CD14-positive monocyte (primary cell): ENCODE measurements at regions not wholly inside any gene's neighbourhood (a gene's known extent, or its start where the extent isn't known, plus 50 kb on each side); places are given as distances from the start of the nearest gene placed in this dataset.

Experiments used
- DNase-seq, 3 donors: peaks; one replicate each; pipeline ENCODE4 v3.0.0-alpha.2; 2011 to 2022
- H2AFZ ChIP-seq: 2 replicates; pipeline ENCODE4 v1.6.0; 2012; ENCODE audit warnings: mild to moderate bottlenecking, low read depth, low read length, inconsistent platforms; ENCODE audit not compliant: insufficient read depth, poor library complexity, severe bottlenecking
- H3K27ac ChIP-seq, 2 donors: 1 replicate in 1 of 2; 2 replicates in 1 of 2; pipeline ENCODE4 v1.5.1; 2012 to 2013; ENCODE audit warnings: low read length in 2 of 2, control low read depth in 1 of 2, inconsistent platforms in 1 of 2, low read depth in 1 of 2, mild to moderate bottlenecking in 1 of 2
- H3K27me3 ChIP-seq, 2 donors: one replicate each; pipeline versions ENCODE4 v1.6.0 to v1.6.1; 2011 to 2013; ENCODE audit warnings: low read length in 2 of 2; ENCODE audit not compliant: control insufficient read depth in 2 of 2, insufficient read depth in 2 of 2
- H3K36me3 ChIP-seq, 2 donors: replicated peaks in 1 of 2; 1 replicate in 1 of 2; 2 replicates in 1 of 2; pipeline versions ENCODE4 v1.5.1 to v1.6.1; 2012 to 2013; ENCODE audit warnings: low read length in 2 of 2, control low read depth in 1 of 2, inconsistent platforms in 1 of 2, mild to moderate bottlenecking in 1 of 2; ENCODE audit not compliant: insufficient read depth in 2 of 2, control insufficient read depth in 1 of 2
- H3K4me1 ChIP-seq, 2 donors: 1 replicate in 1 of 2; 2 replicates in 1 of 2; pipeline versions ENCODE4 v1.5.1 to v1.6.1; 2012 to 2013; ENCODE audit warnings: low read length in 2 of 2, control low read depth in 1 of 2, inconsistent platforms in 1 of 2, mild to moderate bottlenecking in 1 of 2, moderate library complexity in 1 of 2; ENCODE audit not compliant: insufficient read depth in 2 of 2, control insufficient read depth in 1 of 2
- H3K4me2 ChIP-seq: replicated peaks from 2 replicates; pipeline ENCODE3; 2012; ENCODE audit warnings: low read length, moderate library complexity, mild to moderate bottlenecking; ENCODE audit not compliant: poor library complexity, severe bottlenecking; ENCODE audit errors: extremely low read depth
- H3K4me3 ChIP-seq, 3 experiments: fragments of 200-600 bp in 1 of 3; sonication (generic) in 1 of 3; replicated peaks in 1 of 3; 1 replicate in 2 of 3; 2 replicates in 1 of 3; pipeline ENCODE4 v1.5.1; 2011 to 2013; ENCODE audit warnings: low read length in 3 of 3, mild to moderate bottlenecking in 3 of 3, control low read depth in 2 of 3, low read depth in 2 of 3, inconsistent platforms in 1 of 3, moderate library complexity in 1 of 3
- H3K79me2 ChIP-seq: 2 replicates; pipeline ENCODE4 v1.6.0; 2012; ENCODE audit warnings: mild to moderate bottlenecking, control low read depth, inconsistent platforms, low read length, moderate library complexity; ENCODE audit not compliant: insufficient read depth
- H3K9ac ChIP-seq: 2 replicates; pipeline ENCODE4 v1.6.0; 2017; ENCODE audit warnings: low read length, mild to moderate bottlenecking; ENCODE audit not compliant: insufficient read depth, poor library complexity, severe bottlenecking
- H3K9me3 ChIP-seq, 2 donors: replicated peaks in 1 of 2; 1 replicate in 1 of 2; 2 replicates in 1 of 2; pipeline versions ENCODE4 v1.5.1 to v1.6.1; 2012 to 2013; ENCODE audit warnings: low read length in 2 of 2, control low read depth in 1 of 2; ENCODE audit not compliant: control insufficient read depth in 1 of 2, insufficient read depth in 1 of 2
- H4K20me1 ChIP-seq: 2 replicates; pipeline ENCODE4 v1.6.0; 2012; ENCODE audit warnings: mild to moderate bottlenecking, low read length, control low read depth, moderate library complexity; ENCODE audit not compliant: insufficient read depth
- H3K27ac Mint-ChIP-seq, 7 donors: one replicate each; pipeline ENCODE4 v1.8.0; 2020; ENCODE audit warnings: mild to moderate bottlenecking in 7 of 7, mixed read lengths in 7 of 7, moderate library complexity in 6 of 7, inconsistent platforms in 2 of 7
- H3K27me3 Mint-ChIP-seq, 3 donors: one replicate each; pipeline ENCODE4 v1.8.0; 2021 to 2022; ENCODE audit warnings: low read depth in 3 of 3, mild to moderate bottlenecking in 3 of 3, mixed read lengths in 3 of 3, moderate library complexity in 3 of 3, inconsistent platforms in 1 of 3
- H3K36me3 Mint-ChIP-seq, 2 donors: one replicate each; pipeline ENCODE4 v1.8.0; 2020; ENCODE audit warnings: mixed read lengths in 2 of 2, inconsistent platforms in 1 of 2, mild to moderate bottlenecking in 1 of 2
- H3K4me1 Mint-ChIP-seq: one replicate; pipeline ENCODE4 v1.8.0; 2020; ENCODE audit warnings: mild to moderate bottlenecking, mixed read lengths
- H3K4me3 Mint-ChIP-seq, 2 donors: one replicate each; pipeline ENCODE4 v1.8.0; 2020; ENCODE audit warnings: mild to moderate bottlenecking in 2 of 2, mixed read lengths in 2 of 2, moderate library complexity in 1 of 2
- H3K9me3 Mint-ChIP-seq, 7 donors: one replicate each; pipeline ENCODE4 v1.8.0; 2020 to 2022; ENCODE audit warnings: mixed read lengths in 7 of 7, mild to moderate bottlenecking in 6 of 7, moderate library complexity in 6 of 7, inconsistent platforms in 2 of 7
- WGBS: methylation state at CpG from one replicate; pipeline ENCODE4 v1.1.5; 2013; ENCODE audit warnings: missing lambda C conversion rate; ENCODE audit not compliant: insufficient coverage; 5-methylcytosine and 5-hydroxymethylcytosine counted together
- intact Hi-C, 2 donors: fragments of 100-400 bp; cut with micrococcal nuclease; formaldehyde crosslinking; loops; one replicate each; pipeline versions ENCODE4 v1.15.0 to v1.15.1; 2023
- TF ChIP-seq, protein P1 (sequence below): fragments of 200-600 bp; IDR thresholded peaks from one replicate; pipeline ENCODE4 v1.8.0; 2022; ENCODE audit warnings: antibody characterized with exemption, mild to moderate bottlenecking

- peak overlapping the region in 1 of 2 donors; percentile 29 for H3K27ac ChIP-seq
- intact Hi-C loops, result no loop called here
- H3K4me3 Mint-ChIP-seq, result peak overlapping the region; percentile 9 to 85
- H3K9ac ChIP-seq, result no peak overlapping the region
- peaks cover 0 to 2% (median 0%) of the 10 kb centered on the region in 3 donors for H3K27me3 Mint-ChIP-seq
- H3K79me2 ChIP-seq, result no peaks in the 10 kb centered on the region
- peak overlapping the region in 2 of 3 experiments; percentile 20 to 48 for H3K4me3 ChIP-seq
- no peaks in the 10 kb centered on the region for H3K9me3 ChIP-seq
- 0% methylated on average over 2 of the region's 2 CpGs for WGBS
- no peak overlapping the region for H2AFZ ChIP-seq
- peaks cover 16% of the 10 kb centered on the region for H3K4me1 Mint-ChIP-seq
- TF ChIP-seq, protein P1, sequence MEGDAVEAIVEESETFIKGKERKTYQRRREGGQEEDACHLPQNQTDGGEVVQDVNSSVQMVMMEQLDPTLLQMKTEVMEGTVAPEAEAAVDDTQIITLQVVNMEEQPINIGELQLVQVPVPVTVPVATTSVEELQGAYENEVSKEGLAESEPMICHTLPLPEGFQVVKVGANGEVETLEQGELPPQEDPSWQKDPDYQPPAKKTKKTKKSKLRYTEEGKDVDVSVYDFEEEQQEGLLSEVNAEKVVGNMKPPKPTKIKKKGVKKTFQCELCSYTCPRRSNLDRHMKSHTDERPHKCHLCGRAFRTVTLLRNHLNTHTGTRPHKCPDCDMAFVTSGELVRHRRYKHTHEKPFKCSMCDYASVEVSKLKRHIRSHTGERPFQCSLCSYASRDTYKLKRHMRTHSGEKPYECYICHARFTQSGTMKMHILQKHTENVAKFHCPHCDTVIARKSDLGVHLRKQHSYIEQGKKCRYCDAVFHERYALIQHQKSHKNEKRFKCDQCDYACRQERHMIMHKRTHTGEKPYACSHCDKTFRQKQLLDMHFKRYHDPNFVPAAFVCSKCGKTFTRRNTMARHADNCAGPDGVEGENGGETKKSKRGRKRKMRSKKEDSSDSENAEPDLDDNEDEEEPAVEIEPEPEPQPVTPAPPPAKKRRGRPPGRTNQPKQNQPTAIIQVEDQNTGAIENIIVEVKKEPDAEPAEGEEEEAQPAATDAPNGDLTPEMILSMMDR, result no peak
- H3K36me3 Mint-ChIP-seq, result no peaks in the 10 kb centered on the region
- H3K36me3 ChIP-seq, result no peaks in the 10 kb centered on the region
- peaks cover 0 to 1% (median 0%) of the 10 kb centered on the region in 7 donors for H3K9me3 Mint-ChIP-seq
- H3K4me1 ChIP-seq, result peaks cover 9 to 12% of the 10 kb centered on the region in 2 donors
- H3K4me2 ChIP-seq, result peak overlapping the region; percentile 64
- H3K27me3 ChIP-seq, result no peaks in the 10 kb centered on the region
- peak; percentile 11 to 22 (median 12) for DNase-seq
- peak overlapping the region; percentile 10 to 79 (median 60) for H3K27ac Mint-ChIP-seq
- no peaks in the 10 kb centered on the region for H4K20me1 ChIP-seq
Measured at GRCh38 chr1:172900376-172900997, 150.3 kb downstream of the TNFSF18 start.

DNA sequence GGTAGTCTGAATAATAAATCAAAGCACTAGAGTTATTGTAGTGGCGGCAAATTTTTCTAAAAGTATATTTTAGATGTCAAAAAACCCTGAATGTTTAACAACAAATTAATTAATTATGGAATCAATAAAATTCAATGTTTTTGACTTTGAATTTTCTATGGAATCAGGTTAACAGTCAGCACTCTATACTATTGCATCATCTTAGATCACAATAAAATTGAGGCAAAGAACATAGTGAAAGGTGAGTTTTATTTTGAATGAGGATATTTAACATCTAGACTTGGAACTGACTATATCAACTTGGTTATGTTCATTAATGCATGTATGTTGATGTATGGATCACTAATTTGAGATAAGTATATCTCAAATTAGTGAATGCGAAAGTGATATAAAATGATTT lies 148.5 kb downstream of the TNFSF18 start:
- Histone ChIP-seq H2AFZ (no peak overlapping the region), H3K9ac (no peak overlapping the region), H4K20me1 (no peaks in the 10 kb centered on the region), H3K27ac (no peak overlapping the region), H3K4me1 (peaks cover 9 to 12% of the 10 kb centered on the region in 2 donors), H3K9me3 (no peaks in the 10 kb centered on the region), H3K4me2 (no peak overlapping the region), H3K27me3 (no peaks in the 10 kb centered on the region), H3K79me2 (no peaks in the 10 kb centered on the region), H3K36me3 (no peaks in the 10 kb centered on the region), H3K4me3 (no peak overlapping the region)
- H3K27me3 Mint-ChIP-seq, result peaks cover 0 to 2% (median 0%) of the 10 kb centered on the region in 3 donors
- TF ChIP-seq, protein P1, result no peak
- no CpG with 5 or more reads among the region's 2 CpGs for WGBS
- H3K4me1 Mint-ChIP-seq, result peaks cover 15% of the 10 kb centered on the region
- no peaks in the 10 kb centered on the region for H3K36me3 Mint-ChIP-seq
- H3K9me3 Mint-ChIP-seq, result peaks cover 0 to 2% (median 0%) of the 10 kb centered on the region in 7 donors
- intact Hi-C loops, result no loop called here
- no peak for DNase-seq
- H3K4me3 Mint-ChIP-seq, result no peak overlapping the region
- no peak overlapping the region for H3K27ac Mint-ChIP-seq
